GM21515 (cell line): ENCODE measurements at regions not wholly inside any gene's neighbourhood (a gene's known extent, or its start where the extent isn't known, plus 50 kb on each side); places are given as distances from the start of the nearest gene placed in this dataset.

ENCODE experiments used
- ATAC-seq: cut with Tn5 transposase; IDR thresholded peaks from one replicate; pipeline ENCODE4 v1.9.1; 2021; ENCODE audit not compliant: unreplicated experiment

DNA sequence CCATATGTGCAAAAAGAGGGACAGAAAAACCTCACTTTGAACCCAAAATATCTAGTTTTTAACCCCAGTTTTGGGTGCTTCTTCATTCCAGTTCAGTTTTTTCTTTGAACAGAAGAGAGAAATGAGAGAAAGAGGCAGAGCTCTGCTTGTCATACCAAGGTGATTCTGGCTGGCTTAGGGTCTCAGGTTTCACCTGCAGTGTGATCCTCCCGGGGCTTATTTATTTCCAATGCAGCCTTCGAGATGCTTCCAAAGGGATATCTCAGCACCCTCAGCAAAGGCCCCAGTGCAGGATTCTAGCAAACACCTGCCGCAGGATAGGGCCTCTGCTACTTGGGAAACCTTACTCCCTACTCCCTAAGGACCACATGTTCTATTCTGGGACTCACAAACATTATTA lies 131.3 kb downstream of the WDR11 start:
- ATAC-seq = no peak

DNA sequence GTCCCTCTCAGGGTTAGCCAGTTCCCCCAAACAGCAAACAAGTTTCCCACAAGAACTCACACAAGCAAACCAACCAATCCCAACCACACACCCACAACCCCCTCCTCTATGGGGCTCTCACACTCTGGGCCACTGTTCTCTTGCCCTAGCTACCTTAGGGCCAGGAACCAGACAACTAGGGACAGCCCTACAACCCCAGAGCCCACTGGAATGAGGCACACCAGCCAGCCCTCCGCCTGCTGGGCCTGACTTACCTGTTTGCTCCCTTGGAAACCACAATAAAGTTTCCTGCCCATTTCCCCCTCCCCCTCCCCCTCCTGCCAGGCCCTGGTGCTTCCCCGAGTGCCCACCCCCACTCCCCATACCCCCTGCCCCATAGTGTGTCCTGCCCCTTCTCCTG lies 132.6 kb downstream of the WDR11 start:
- ATAC-seq = no peak

DNA sequence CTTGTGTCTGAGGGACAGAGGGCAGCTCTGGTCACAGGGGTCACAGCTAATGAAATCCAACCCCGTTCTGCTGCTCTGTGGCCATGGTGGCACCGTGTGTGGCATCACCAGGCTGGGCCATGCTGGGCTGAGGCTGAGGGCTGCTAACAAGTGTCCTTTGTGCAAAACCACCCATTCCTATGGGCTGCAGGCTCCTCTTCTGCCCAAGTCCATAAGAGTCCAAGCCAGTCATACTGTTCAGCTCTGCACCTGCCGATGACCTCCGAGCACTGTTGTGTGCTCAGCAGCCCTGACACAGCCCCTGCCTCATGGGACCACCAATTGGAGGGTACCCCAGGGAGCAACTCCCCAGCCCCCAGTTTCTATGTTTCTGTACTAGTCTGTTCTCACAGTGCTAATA lies 133.1 kb downstream of the WDR11 start:
- no peak for ATAC-seq

DNA sequence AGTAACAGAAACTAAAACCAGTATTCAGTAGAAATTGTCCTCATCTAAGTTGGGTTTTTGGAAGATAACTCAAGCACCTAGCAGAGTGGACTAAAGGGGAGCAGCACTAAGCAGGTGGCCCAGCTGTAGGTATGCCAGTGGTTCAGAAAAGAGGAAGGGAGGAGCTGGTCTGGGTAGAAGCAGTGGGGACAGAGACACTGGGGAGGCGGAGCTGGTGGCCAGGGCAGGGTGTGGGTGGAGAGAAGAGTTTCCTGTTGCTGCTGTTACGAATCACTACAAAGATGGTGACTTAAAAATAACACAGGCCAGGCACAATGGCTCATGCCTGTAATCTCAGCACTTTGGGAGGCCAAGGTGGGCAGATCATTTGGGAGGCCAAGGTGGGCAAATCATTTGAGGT lies 136.2 kb downstream of the WDR11 start:
- ATAC-seq = peak; percentile 55

DNA sequence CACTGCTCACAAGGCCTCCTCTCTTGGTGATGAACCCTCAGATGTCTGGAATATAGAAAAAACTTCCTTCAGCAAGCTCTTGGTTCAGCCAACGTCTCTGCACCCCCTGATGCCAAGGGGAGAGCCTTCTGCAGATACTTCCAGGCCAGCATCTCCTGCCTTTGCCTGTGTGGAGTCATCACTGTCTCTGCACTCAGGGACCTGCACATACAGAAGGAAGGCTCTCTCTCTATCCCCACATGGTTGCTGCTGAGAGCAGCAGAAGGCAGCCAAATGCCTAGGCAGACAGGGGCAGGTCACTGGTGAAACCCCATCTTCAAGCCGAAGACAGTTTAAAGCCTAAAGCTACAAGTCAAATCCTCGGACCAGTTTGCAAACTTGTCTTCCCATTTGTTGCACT lies 137.6 kb downstream of the WDR11 start:
- no peak for ATAC-seq

DNA sequence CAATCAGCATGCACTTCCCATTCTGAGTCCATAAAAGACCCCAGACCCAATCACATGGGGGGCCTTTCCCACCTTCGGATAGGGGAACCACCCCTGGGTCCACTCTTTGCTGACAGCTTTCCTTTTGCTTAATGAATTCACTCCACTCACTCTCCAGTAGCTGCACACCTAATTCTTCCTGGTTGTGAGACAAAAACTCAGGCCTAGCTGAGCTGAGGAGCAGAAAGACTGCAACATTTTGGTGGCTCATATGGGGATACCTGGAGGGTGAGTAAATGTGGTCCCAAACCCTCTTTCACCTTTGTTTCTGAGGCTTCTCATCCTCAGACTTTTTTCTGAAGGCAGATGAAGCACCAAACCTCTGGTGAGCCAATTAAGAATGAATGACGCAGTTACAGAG lies 138.1 kb downstream of the WDR11 start:
- no peak for ATAC-seq

DNA sequence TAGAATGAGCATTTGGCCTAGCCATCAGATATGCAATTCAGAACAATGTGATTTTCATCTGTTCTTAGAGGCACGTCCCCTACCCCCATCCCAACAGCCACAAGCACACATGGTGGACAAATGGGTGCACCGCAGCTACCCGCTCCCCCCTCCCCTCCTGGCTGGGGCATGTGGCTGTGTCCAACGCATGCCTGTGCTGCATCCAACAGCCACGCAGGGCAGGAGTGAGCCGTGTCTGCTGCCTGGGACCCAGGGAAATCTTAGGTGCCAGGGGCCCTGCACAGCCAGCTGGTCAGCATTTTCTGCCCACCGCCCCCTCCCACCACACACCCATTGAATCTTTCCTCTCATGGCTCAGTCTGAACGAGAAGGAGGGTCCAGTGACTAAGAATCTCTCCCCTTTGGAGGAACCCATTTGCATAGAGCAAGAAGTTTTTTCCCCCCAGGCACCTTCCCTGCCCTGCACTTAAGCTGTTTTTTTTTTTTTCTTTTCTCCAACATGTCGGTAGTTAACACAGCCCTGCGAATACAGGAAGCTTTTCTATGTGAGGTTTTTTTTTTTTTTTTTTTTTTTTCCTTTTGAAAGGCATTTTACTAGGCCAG lies 138.9 kb downstream of the WDR11 start:
- no peak for ATAC-seq

DNA sequence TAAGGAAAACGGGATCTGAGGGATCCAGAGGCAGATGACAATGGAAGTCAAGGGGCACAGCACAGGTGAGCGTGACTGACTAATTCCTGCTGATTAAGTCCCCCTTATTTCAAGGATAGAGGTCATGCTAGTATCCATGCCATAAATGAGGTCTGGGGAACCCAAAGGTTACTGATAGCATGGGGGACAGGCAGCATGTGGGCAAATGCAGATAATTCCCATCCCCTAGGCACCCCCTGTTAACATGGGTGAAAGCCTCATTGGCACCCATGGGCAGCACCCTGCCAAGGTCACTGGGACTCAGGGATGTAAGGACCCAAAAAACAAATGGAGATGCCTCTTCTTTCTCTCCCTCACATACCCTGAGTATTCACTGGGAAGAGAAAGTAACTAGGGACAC lies 139.7 kb downstream of the WDR11 start:
- ATAC-seq = no peak

DNA sequence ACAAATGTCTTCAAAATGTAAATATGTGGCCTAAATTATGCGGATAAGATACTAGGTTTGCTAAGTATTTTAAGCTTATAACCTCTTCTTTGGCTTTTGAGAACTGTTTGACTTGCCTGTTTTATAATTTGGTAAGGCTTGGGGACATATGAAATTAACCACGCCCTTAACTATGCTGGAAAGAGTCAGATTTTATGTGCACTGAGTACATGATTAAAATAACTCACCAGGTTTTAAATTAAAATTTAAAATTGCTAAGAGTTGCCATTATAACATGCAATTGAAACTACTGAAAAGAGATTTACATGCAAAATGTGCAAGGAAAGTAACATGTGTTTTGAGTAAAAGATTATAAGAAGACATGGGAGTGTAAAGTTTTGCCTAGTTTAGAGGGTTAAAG lies 141.9 kb downstream of the WDR11 start:
- ATAC-seq = no peak

DNA sequence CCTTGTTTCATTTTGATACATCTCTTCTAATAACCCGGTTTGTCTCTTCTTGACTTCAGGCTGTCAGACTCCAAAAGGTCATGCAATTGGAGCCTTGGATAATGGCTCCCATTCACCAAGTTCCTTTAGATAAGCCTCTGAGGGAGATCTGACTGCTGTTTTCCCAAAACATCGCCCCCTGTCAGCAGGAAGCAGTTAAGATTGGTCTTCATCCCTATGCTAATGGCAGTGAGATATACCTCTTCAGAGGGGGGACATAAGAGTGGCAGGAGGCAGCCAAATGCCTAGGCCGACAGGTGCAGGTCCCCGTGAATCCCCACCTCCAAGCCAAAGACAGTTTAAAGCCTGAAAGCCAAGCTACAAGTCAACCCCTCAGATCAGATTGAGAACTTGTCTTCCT lies 144.6 kb downstream of the WDR11 start:
- no peak for ATAC-seq

DNA sequence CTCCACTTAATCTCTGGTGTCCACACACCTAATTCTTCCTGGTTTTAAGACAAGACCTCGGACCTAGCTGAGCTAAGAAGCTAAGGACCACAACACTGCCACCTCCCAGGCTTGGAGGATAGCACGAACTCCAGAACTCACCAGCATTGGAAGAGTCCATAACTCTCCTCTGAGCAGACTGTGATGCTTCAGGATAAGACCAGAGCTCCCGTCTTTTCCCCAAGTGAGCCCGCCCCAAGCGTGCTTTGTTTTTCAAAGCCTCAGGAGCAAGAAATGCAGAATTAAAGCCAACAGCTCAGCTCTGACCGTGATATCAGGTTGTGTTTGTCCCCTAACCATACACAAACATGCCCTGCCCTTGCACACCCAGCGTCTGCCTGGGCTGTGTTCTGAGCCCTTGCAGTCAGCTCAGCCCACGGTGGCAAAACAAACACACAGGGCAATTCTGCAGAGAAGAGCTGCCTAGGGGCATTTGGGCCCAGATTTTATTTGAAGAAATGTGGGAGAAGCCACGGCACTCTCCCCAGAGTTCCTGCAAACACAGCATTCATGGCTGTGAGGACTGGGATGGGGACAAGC lies 145.4 kb downstream of the WDR11 start:
- ATAC-seq = no peak

DNA sequence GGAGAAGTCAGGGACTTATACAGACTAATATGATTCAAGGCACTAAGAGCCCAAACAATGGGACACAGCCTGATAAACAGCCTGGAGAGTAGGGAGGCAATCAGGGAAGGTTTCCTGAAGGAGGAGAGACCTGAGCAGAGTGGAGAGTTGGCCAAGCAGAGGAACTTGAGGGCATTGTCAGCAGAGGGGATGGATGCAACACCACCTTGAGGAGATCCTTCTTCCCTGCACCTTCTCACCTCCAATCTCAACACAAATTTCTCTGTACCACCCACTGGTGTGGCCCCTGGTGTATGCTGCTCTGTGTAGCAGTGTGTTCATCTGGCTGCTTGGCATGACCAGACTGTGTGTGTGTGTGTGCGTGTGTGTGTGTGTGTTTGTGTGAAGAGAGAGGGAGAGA lies 146.2 kb downstream of the WDR11 start:
- ATAC-seq = no peak

DNA sequence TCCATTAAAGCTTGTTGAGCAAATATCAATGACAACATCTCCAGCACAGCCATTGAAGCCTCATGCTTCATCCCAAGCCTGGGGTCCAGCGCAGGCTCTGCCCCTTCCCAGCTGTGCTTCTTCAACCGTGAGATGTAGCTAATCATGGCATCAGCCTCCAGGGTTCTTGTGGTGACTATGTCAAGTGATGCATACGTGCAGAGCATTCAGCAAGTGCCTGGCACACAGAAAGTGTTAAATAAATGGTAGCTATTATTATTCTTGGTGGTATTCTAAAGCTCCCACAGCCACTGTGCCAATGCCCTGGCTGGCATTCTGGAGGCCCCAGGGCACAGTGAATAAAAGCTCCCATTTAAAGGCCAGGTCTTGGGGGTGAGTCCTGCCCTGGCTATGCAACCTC lies 146.6 kb downstream of the WDR11 start:
- no peak for ATAC-seq

DNA sequence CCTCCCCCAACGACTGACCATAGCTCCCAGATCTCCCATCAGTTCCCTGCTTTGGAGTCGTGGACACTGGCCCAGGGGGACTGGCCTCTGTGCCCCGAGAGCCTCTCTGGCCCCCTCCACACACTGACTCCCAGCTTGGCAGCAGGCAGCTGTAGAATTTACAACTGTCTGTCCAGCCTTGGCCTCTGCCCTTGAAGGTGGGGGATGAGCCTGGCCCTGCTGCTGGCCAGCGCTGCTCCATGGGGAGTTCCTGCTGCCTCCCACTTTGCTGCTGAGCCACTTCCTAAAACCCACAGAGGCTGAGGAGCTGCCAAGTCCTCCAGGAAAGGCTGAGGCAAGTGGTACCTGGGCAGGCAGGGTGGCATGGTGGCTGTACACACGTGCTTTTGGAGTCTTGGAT lies 147.1 kb downstream of the WDR11 start:
- ATAC-seq = no peak

DNA sequence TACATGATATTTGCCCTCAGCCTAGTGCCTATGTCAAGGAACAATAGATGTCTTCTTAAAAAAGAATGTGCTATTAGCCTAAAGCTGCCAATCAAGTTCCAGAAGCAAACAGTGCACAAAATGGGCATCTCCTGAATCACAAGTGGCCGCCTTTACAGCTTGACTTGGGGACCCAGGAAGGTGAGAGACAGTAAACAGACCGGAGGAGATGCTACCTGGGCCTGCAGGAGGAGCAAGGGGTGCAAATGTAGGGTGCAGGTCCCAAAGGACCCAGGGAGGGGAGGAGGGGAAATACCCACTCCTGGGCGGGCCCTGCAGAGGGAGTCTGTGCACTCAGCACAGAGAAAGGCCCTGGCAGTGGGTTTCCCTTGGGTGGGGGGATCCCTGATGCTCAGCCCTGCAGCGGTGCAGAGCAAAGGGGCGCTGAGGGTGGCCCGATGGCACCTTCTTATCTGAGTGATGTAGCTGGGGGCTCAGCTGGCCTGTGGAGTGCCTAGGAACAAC lies 147.7 kb downstream of the WDR11 start:
- ATAC-seq = no peak

DNA sequence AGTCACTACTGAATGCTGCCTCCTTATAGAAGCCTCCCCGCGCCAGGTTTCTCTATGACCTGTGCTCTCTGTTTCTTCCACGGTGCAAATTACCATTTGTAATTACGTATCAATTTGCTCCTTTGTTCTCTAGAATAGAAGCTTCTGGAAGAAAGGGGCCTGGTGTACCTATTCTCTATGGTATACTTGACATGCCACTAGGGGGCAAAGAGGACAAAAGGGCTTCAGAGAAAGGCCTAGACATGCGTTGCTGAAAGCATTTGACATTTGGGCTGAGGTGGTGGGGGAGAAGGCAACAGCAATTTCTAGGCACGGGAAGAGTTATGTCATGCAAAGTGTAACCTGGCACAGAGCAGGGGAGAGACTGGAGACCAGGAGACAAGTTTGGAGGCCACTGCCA lies 148.7 kb downstream of the WDR11 start:
- no peak for ATAC-seq

DNA sequence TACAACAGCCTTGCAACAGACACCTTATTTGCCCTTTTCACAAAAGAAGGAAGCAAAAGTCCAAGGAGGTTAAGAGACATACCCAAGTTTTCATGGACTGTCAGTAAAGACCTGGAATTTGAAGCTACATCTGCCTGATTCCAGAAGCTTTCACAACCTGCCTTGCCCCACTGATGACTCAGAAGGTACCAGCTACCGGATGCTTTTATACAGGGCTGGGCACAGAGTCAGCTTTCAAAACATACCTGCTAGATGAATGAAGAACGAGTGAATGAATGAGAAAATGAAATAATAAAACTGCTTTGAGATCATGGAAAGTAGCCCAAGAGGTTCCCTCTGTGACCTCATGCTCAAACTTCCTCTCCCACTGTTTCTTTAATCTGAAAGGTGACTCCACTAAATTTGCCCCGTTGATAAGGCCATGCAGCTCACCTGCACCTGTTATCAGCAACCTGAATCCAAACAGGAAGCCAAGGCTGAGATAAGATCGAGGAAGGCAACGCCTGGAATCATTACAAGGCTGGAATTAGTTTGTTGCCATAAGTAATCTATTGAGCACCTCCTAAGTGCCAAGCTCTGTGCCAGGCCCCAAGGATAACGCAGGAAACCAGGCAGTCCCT lies 151.5 kb downstream of the WDR11 start:
- ATAC-seq = no peak

DNA sequence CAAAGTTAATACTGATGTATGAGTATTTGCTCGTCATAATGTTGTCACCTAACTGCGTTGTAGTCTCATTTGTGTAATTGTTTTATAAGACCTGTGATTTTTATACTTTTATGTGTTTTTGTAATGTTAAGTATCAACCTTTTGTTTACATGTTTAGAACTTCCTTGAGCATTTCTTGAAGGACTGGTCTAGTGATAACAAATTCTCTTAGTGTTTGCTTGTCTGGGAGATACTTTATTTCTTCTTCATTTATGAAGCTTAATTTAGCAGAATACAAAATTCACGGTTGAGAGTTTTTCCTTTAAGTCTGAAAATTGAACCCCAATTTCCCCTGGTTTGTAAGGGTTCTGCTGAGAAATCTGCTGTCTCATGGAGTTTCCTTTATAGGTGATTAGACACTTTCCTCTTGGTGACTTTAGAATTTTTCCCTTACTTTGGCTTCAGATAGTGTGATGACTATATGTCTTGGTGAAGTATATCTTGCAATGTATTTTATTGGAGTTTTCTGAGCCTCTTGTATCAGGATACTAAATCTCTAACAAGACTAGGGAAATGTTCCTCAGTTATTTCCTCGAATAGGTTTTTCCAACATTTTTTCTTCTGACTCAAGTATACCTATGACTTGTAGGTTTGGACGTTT lies 154.9 kb downstream of the WDR11 start:
- ATAC-seq = no peak

DNA sequence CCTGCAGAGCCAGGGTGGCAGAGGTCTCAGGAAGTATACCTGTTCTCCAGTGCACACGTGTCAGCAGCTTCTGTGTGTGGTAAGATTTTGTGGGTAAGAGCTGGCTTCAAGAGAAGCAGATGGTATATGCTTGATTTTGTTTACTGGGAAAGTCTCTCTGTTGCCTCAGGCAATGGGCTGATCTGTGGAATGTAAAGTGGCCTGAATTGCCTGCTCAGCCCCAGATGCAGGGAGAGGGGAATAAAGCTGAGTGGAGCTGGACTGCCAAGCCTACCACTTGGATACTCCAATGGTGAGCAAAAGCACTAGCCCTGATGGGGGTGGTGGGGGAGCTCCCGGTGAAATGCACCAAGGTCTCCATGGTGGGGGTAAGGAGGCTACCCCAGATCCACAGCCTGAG lies 156.1 kb downstream of the WDR11 start:
- ATAC-seq = no peak

DNA sequence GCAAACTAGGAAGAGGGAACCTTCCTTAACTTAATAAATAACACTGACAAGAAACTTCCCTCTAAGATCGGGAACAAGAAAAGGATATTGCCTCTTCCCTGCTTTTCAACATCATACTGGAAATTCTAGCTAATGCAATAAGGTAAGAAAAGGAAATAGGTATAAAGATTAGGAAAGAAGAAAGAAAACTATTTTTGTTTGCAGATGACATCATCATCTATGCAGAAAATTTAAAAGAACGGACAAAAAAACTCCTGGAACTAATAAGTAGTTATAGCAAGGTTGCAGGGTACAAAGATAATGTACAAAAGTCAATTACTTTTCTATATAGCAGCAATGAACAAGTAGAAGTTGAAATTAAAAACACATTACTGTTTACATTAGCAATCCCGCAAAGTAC lies 164.8 kb downstream of the WDR11 start:
- ATAC-seq = no peak

DNA sequence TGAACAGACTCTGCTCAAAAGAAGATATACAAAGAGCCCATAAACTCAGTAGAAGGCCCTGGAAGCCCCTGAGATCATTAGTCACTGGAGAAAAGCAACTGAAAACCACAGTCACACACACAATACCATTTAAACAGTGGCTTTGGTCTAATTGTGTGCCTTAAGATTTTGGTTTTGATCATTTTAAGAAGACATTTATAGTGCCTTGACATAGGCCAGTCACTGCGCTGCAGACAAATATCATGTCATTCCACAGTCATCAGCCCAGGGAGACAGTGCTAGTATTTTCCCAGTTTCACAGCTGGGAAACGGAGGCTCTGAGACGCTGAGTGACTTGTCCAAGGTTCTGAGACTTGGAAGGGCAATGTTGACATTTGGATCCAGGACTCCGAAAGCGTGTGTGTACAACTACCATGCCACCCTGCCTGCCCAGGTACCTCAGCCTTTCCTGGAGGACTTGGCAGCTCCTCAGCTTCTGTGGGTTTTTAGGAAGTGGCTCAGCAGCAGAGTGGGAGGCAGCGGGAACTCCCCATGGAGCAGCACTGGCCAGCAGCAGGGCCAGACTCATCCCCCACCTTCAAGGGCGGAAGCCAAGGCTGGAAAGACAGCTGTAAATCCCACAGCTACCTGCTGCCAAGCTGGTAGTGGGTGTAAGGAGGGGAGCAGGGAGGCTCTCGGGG lies 173.9 kb downstream of the WDR11 start:
- ATAC-seq = no peak

DNA sequence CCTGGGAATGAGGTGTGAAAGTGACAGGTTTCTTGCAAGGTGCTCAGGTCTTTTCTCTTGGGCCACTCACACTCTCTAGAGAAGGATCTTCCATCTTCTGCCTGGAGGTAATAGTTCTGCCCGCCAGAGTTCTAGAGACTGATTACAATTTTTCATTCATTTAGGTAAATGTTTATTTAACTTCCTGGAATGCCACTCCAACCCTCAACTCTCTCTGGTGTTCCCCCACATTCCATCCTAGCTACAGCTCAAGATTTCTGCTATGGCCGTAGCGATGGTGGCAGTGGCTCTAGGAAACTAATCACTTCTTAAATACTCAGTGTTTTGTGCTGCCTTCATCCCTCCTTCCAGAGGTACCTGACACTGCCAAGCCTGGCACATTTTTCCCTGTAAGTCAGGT lies 174.6 kb downstream of the WDR11 start:
- ATAC-seq = no peak
